Uterus (tissue), 2 donors: ENCODE measurements at regions not wholly inside any gene's neighbourhood (a gene's known extent, or its start where the extent isn't known, plus 50 kb on each side); places are given as distances from the start of the nearest gene placed in this dataset.

Source experiments
- CTCF ChIP-seq, 4 experiments: fragments of 200-600 bp in 2 of 4; fragments of 450-650 bp in 2 of 4; sonication (generic) in 2 of 4; IDR thresholded peaks; one replicate each; pipeline ENCODE4 v1.5.1; 2016 to 2019; ENCODE audit warnings: antibody characterized with exemption in 4 of 4, mild to moderate bottlenecking in 2 of 4, moderate library complexity in 1 of 4
- POLR2A ChIP-seq, 2 donors: fragments of 450-650 bp; IDR thresholded peaks; one replicate each; pipeline ENCODE4 v1.6.1; 2016; ENCODE audit warnings: antibody characterized with exemption in 2 of 2, mild to moderate bottlenecking in 1 of 2, moderate library complexity in 1 of 2

- TF ChIP-seq CTCF (IDR thresholded peaks at IDR 0.05), result no peak
- TF ChIP-seq POLR2A (IDR thresholded peaks at IDR 0.05), result no peak
Measured at GRCh38 chr1:213387380-213388015, 336.5 kb downstream of the RPS6KC1 start.
